GM10248 (cell line): ENCODE measurements at regions not wholly inside any gene's neighbourhood (a gene's known extent, or its start where the extent isn't known, plus 50 kb on each side); places are given as distances from the start of the nearest gene placed in this dataset.

ENCODE experiments used
- CTCF ChIA-PET: fragments of 300-600 bp; sonication (Branson Sonifier 250); formaldehyde crosslinking; extraction: SDS; loops from one replicate; lab custom pipeline; 2021; ENCODE audit warnings: antibody characterized with exemption; lab: Yijun Ruan, JAX
- POLR2A ChIA-PET: fragments of 350-650 bp; sonication (Branson Sonifier 250); formaldehyde crosslinking; extraction: SDS; loops from one replicate; lab custom pipeline; 2020; ENCODE audit warnings: antibody characterized with exemption; lab: Yijun Ruan, JAX
- DNase-seq: peaks from one replicate; pipeline ENCODE4 v3.0.0; 2012; ENCODE audit errors: extremely low spot score
- CTCF ChIP-seq: IDR thresholded peaks from 2 replicates; pipeline ENCODE4 v1.5.1; 2012; ENCODE audit warnings: mild to moderate bottlenecking, low read depth; ENCODE audit errors: extremely low read depth, missing control alignments, control extremely low read depth

- no peak for DNase-seq
- ChIA-PET CTCF (no interaction called here), POLR2A (no interaction called here)
- TF ChIP-seq CTCF, result no peak
Observed at GRCh38 chr12:105846331-105846730, 292.4 kb downstream of the NUAK1 start.

GRCh38 chr12:105847068-105847467 lies 291.7 kb downstream of the NUAK1 start:
- DNase-seq, result no peak
- TF ChIP-seq CTCF, result no peak
- ChIA-PET POLR2A (no interaction called here), CTCF (no interaction called here)

- ChIA-PET POLR2A (no interaction called here), CTCF (no interaction called here)
- TF ChIP-seq CTCF, result no peak
- no peak for DNase-seq
Observed at GRCh38 chr12:105848286-105848685, 290.5 kb downstream of the NUAK1 start.

- no peak for DNase-seq
- ChIA-PET CTCF (no interaction called here), POLR2A (no interaction called here)
- no peak for TF ChIP-seq CTCF
Observed at GRCh38 chr12:105850103-105850968, 288.4 kb downstream of the NUAK1 start.

GRCh38 chr12:105852496-105852895 lies 286.3 kb downstream of the NUAK1 start:
- ChIA-PET CTCF (no interaction called here), POLR2A (no interaction called here)
- no peak for TF ChIP-seq CTCF
- no peak for DNase-seq

- DNase-seq, result no peak
- TF ChIP-seq CTCF, result no peak
- POLR2A ChIA-PET, result no interaction called here
- CTCF ChIA-PET, result no interaction called here
Observed at GRCh38 chr12:105852951-105853350, 285.8 kb downstream of the NUAK1 start.
